ENCODE measurements at regions not wholly inside any gene's neighbourhood (a gene's known extent, or its start where the extent isn't known, plus 50 kb on each side); places are given as distances from the start of the nearest gene placed in this dataset.

GRCh38 chr2:12192762-12193161 is 446.3 kb downstream of the LPIN1 start:
- TF ChIP-seq CTCF (conservative IDR thresholded peaks at IDR 0.05) (no peak), EZH2 (IDR thresholded peaks at IDR 0.05; ENCODE audit: low read depth) (no peak)
